Smooth muscle cell (in vitro differentiated cells): ENCODE measurements at regions not wholly inside any gene's neighbourhood (a gene's known extent, or its start where the extent isn't known, plus 50 kb on each side); places are given as distances from the start of the nearest gene placed in this dataset.

ENCODE experiments used
- DNase-seq: peaks from one replicate; lab custom pipeline; 2025; ENCODE audit not compliant: unreplicated experiment; lab: John Stamatoyannopoulos, UW
- H2AFZ ChIP-seq: fragments of 200-600 bp; sonication (generic); 2 replicates; pipeline ENCODE4 v1.6.0; 2016; ENCODE audit warnings: antibody characterized with exemption, low read depth, mild to moderate bottlenecking
- H3F3A ChIP-seq: fragments of 200-600 bp; sonication (generic); 2 replicates; pipeline ENCODE4 v1.6.0; 2017; ENCODE audit warnings: antibody characterized with exemption, low read depth
- H3K27ac ChIP-seq: fragments of 200-600 bp; sonication (generic); 2 replicates; pipeline ENCODE4 v1.5.1; 2016; ENCODE audit warnings: low read depth, mild to moderate bottlenecking
- H3K27me3 ChIP-seq: fragments of 200-600 bp; sonication (generic); 2 replicates; pipeline ENCODE4 v1.6.1; 2016; ENCODE audit warnings: low read depth, mild to moderate bottlenecking
- H3K36me3 ChIP-seq: fragments of 200-600 bp; sonication (generic); 2 replicates; pipeline ENCODE4 v1.5.1; 2016; ENCODE audit warnings: low read depth
- H3K4me1 ChIP-seq: fragments of 200-600 bp; sonication (generic); 2 replicates; pipeline ENCODE4 v1.5.1; 2016; ENCODE audit warnings: low read depth
- H3K4me2 ChIP-seq: fragments of 200-600 bp; sonication (generic); 2 replicates; pipeline ENCODE4 v1.6.0; 2016; ENCODE audit warnings: mild to moderate bottlenecking
- H3K4me3 ChIP-seq: fragments of 200-600 bp; sonication (generic); 2 replicates; pipeline ENCODE4 v1.5.1; 2016; ENCODE audit warnings: mild to moderate bottlenecking
- H3K79me2 ChIP-seq: fragments of 200-600 bp; sonication (generic); 2 replicates; pipeline ENCODE4 v1.6.0; 2016; ENCODE audit warnings: low read depth, mild to moderate bottlenecking
- H3K9ac ChIP-seq: fragments of 200-600 bp; sonication (generic); 2 replicates; pipeline ENCODE4 v1.6.0; 2016; ENCODE audit warnings: low read depth
- H3K9me3 ChIP-seq: fragments of 200-600 bp; sonication (generic); replicated peaks from 2 replicates; pipeline ENCODE4 v1.5.1; 2016; ENCODE audit warnings: low read depth
- H4K20me1 ChIP-seq: fragments of 200-600 bp; sonication (generic); 2 replicates; pipeline ENCODE4 v1.6.0; 2016; ENCODE audit warnings: low read depth
- CTCF ChIP-seq: fragments of 200-600 bp; sonication (generic); IDR thresholded peaks from 2 replicates; pipeline ENCODE4 v1.5.1; 2017; ENCODE audit warnings: borderline replicate concordance, mild to moderate bottlenecking, antibody characterized with exemption; ENCODE audit not compliant: insufficient read depth, poor library complexity, severe bottlenecking
- WGBS: methylation state at CpG from one replicate; pipeline ENCODE4 v1.1.7; 2016; ENCODE audit warnings: low lambda C conversion rate; 5-methylcytosine and 5-hydroxymethylcytosine counted together

GRCh38 chr9:18393340-18394130 lies 80.4 kb upstream of the ADAMTSL1 start:
- WGBS: 72% methylated on average over 4 of the region's 4 CpGs
- Histone ChIP-seq H2AFZ (no peak overlapping the region), H3F3A (peaks cover 6% of the 10 kb centered on the region), H3K27me3 (no peaks in the 10 kb centered on the region), H3K27ac (no peak overlapping the region), H3K4me2 (no peak overlapping the region), H3K4me3 (no peak overlapping the region), H3K9me3 (no peaks in the 10 kb centered on the region), H3K4me1 (no peaks in the 10 kb centered on the region), H3K79me2 (no peaks in the 10 kb centered on the region), H4K20me1 (no peaks in the 10 kb centered on the region), H3K9ac (no peak overlapping the region), H3K36me3 (no peaks in the 10 kb centered on the region)
- TF ChIP-seq CTCF: no peak
- DNase-seq: no peak

GRCh38 chr9:18394847-18395351 lies 79.1 kb upstream of the ADAMTSL1 start:
- Histone ChIP-seq H3K36me3 (no peaks in the 10 kb centered on the region), H3K4me2 (no peak overlapping the region), H3K27me3 (no peaks in the 10 kb centered on the region), H3K9ac (no peak overlapping the region), H3F3A (peaks cover 6% of the 10 kb centered on the region), H3K4me1 (no peaks in the 10 kb centered on the region), H3K79me2 (no peaks in the 10 kb centered on the region), H4K20me1 (no peaks in the 10 kb centered on the region), H2AFZ (no peak overlapping the region), H3K27ac (no peak overlapping the region), H3K9me3 (no peaks in the 10 kb centered on the region), H3K4me3 (no peak overlapping the region)
- TF ChIP-seq CTCF: no peak
- no peak for DNase-seq
- 85% methylated on average over 1 of the region's 1 CpG for WGBS

- Histone ChIP-seq H3K4me2 (no peak overlapping the region), H4K20me1 (no peaks in the 10 kb centered on the region), H3F3A (peaks cover 6% of the 10 kb centered on the region), H2AFZ (no peak overlapping the region), H3K4me1 (no peaks in the 10 kb centered on the region), H3K79me2 (no peaks in the 10 kb centered on the region), H3K36me3 (no peaks in the 10 kb centered on the region), H3K4me3 (no peak overlapping the region), H3K27me3 (no peaks in the 10 kb centered on the region), H3K9me3 (no peaks in the 10 kb centered on the region), H3K27ac (no peak overlapping the region), H3K9ac (no peak overlapping the region)
- no peak for TF ChIP-seq CTCF
- DNase-seq: no peak
These were observed 77.7 kb upstream of the ADAMTSL1 start for GRCh38 chr9:18396102-18396728.

- no peak for DNase-seq
- Histone ChIP-seq H3F3A (peaks cover 6% of the 10 kb centered on the region), H3K4me1 (no peaks in the 10 kb centered on the region), H3K27me3 (no peaks in the 10 kb centered on the region), H3K4me2 (no peak overlapping the region), H3K36me3 (no peaks in the 10 kb centered on the region), H3K79me2 (no peaks in the 10 kb centered on the region), H4K20me1 (no peaks in the 10 kb centered on the region), H3K27ac (no peak overlapping the region), H2AFZ (no peak overlapping the region), H3K9me3 (no peaks in the 10 kb centered on the region), H3K9ac (no peak overlapping the region), H3K4me3 (no peak overlapping the region)
- 76% methylated on average over 2 of the region's 2 CpGs for WGBS
- no peak for TF ChIP-seq CTCF
These were observed 76.9 kb upstream of the ADAMTSL1 start for GRCh38 chr9:18397076-18397475.
